Heart left ventricle (tissue), 13 donors: ENCODE measurements at regions not wholly inside any gene's neighbourhood (a gene's known extent, or its start where the extent isn't known, plus 50 kb on each side); places are given as distances from the start of the nearest gene placed in this dataset.

Experiments used
- POLR2A ChIP-seq, 2 donors: fragments of 450-650 bp; IDR thresholded peaks; one replicate each; pipeline ENCODE4 v1.6.1; 2017; ENCODE audit warnings: antibody characterized with exemption in 2 of 2, mild to moderate bottlenecking in 2 of 2, moderate library complexity in 2 of 2
- TF ChIP-seq, protein P1 (sequence below), 12 donors: fragments of 200-600 bp; sonication (generic) in 4 of 12; IDR thresholded peaks; one replicate each; pipeline versions ENCODE4 v1.5.0 to v1.8.0; 2018 to 2022; ENCODE audit warnings: antibody characterized with exemption in 12 of 12, mild to moderate bottlenecking in 5 of 12
- donor health status: ischemic (EF 13 %, LVEDD 7.1; RV severe dilation, severe dysfunction).
- donor health status: DM: no; HTN: yes; CAD: no.
- donor health status: DM: no; HTN: no; CAD: no.
- donor health status: ischemic (EF 25% LVEDD 6.9; RV normal size, moderate dysfunction).
- donor health status: ischemic (EF 25% LVEDD 5.7; RV mildly dilated, moderate dysfunction).
- donor health status: ischemic (EF 35%, LVEDD 5.7; RV mildly dilated, moderate dysfunction).
- donor health status: nonischemic (EF 11% LVEDD 7.7; RV severe dilation, severe dysfunction).
- donor health status: DM: yes; HTN: yes; CAD: no.
- donor health status: PGD.
- donor health status: ischemic (EF 29% LVEDD 5.4; RV normal size, mild dysfunction).
- donor health status: nonischemic (EF 23%, LVEDD 6.1; RV moderate dilation, normal function).

DNA sequence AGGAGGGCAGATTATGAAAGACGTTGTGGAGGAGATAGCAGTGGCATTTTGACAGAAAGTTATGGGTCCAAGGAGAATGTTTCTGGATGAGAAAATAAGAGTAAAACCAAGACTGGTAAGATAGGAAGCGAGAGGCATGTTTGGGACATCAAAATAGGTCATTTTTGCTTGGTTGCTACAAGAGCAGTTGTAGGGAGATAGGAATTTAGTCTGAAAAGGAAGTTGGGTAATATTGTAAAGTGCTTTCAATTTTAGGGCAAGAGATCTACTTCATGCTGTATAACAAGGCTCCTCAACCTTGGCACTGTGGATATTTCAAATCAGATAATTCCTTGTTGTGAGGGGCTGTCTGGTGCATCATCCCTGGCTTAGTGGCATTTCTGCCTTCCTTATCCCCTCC is 118.0 kb upstream of the DPH6 start:
- TF ChIP-seq, protein P1, sequence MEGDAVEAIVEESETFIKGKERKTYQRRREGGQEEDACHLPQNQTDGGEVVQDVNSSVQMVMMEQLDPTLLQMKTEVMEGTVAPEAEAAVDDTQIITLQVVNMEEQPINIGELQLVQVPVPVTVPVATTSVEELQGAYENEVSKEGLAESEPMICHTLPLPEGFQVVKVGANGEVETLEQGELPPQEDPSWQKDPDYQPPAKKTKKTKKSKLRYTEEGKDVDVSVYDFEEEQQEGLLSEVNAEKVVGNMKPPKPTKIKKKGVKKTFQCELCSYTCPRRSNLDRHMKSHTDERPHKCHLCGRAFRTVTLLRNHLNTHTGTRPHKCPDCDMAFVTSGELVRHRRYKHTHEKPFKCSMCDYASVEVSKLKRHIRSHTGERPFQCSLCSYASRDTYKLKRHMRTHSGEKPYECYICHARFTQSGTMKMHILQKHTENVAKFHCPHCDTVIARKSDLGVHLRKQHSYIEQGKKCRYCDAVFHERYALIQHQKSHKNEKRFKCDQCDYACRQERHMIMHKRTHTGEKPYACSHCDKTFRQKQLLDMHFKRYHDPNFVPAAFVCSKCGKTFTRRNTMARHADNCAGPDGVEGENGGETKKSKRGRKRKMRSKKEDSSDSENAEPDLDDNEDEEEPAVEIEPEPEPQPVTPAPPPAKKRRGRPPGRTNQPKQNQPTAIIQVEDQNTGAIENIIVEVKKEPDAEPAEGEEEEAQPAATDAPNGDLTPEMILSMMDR (IDR thresholded peaks at IDR 0.05) = no peak
- TF ChIP-seq POLR2A (IDR thresholded peaks at IDR 0.05) = no peak
